ENCODE measurements at regions not wholly inside any gene's neighbourhood (a gene's known extent, or its start where the extent isn't known, plus 50 kb on each side); places are given as distances from the start of the nearest gene placed in this dataset.

GRCh38 chr2:12861344-12861930, 144.7 kb downstream of the TRIB2 start:
- H3K4me1 ChIP-seq (ENCODE audit: control insufficient read depth, insufficient read depth, low read length): peaks cover 34% of the 10 kb centered on the region
- H3K9me3 ChIP-seq (ENCODE audit: control insufficient read depth, insufficient read depth, low read length): peaks cover 13% of the 10 kb centered on the region
- no peak overlapping the region for H3K4me3 ChIP-seq (ENCODE audit: low read length)
- ATAC-seq (peak; percentile 74 to 84 (median 82)), DNase-seq (peak in 1 of 2 donors; percentile 13)
- H3K27ac Mint-ChIP-seq: no peak overlapping the region
- H3K36me3 Mint-ChIP-seq: peaks cover 25% of the 10 kb centered on the region
- no peaks in the 10 kb centered on the region for H3K27me3 Mint-ChIP-seq (ENCODE audit: low read depth in 2 of 2)
- peaks cover 12 to 15% of the 10 kb centered on the region in 2 donors for H3K4me1 Mint-ChIP-seq
- H3K9me3 Mint-ChIP-seq: peaks cover 6 to 11% of the 10 kb centered on the region in 2 donors
- TF ChIP-seq, protein P1, sequence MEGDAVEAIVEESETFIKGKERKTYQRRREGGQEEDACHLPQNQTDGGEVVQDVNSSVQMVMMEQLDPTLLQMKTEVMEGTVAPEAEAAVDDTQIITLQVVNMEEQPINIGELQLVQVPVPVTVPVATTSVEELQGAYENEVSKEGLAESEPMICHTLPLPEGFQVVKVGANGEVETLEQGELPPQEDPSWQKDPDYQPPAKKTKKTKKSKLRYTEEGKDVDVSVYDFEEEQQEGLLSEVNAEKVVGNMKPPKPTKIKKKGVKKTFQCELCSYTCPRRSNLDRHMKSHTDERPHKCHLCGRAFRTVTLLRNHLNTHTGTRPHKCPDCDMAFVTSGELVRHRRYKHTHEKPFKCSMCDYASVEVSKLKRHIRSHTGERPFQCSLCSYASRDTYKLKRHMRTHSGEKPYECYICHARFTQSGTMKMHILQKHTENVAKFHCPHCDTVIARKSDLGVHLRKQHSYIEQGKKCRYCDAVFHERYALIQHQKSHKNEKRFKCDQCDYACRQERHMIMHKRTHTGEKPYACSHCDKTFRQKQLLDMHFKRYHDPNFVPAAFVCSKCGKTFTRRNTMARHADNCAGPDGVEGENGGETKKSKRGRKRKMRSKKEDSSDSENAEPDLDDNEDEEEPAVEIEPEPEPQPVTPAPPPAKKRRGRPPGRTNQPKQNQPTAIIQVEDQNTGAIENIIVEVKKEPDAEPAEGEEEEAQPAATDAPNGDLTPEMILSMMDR (IDR thresholded peaks at IDR 0.05): no peak
- peak overlapping the region; percentile 85 for H3K27ac ChIP-seq (ENCODE audit: low read length)
- 3% methylated on average over 2 of the region's 2 CpGs for WGBS (ENCODE audit: insufficient coverage)
- no peaks in the 10 kb centered on the region for H3K27me3 ChIP-seq (ENCODE audit: control insufficient read depth, insufficient read depth, low read length)
- H3K36me3 ChIP-seq (ENCODE audit: control insufficient read depth, insufficient read depth, low read length): no peaks in the 10 kb centered on the region
- peak overlapping the region; percentile 67 for H3K4me3 Mint-ChIP-seq
- intact Hi-C loops (cut with micrococcal nuclease): no loop called here

- H3K27ac ChIP-seq (ENCODE audit: low read length): no peak overlapping the region
- H3K4me3 Mint-ChIP-seq: no peak overlapping the region
- no peak overlapping the region for H3K4me3 ChIP-seq (ENCODE audit: low read length)
- peaks cover 6 to 11% of the 10 kb centered on the region in 2 donors for H3K9me3 Mint-ChIP-seq
- TF ChIP-seq, protein P1 (IDR thresholded peaks at IDR 0.05): no peak
- peaks cover 12 to 15% of the 10 kb centered on the region in 2 donors for H3K4me1 Mint-ChIP-seq
- no peaks in the 10 kb centered on the region for H3K27me3 Mint-ChIP-seq (ENCODE audit: low read depth in 2 of 2)
- ATAC-seq (no peak), DNase-seq (no peak)
- intact Hi-C loops (cut with micrococcal nuclease): no loop called here
- no peaks in the 10 kb centered on the region for H3K27me3 ChIP-seq (ENCODE audit: control insufficient read depth, insufficient read depth, low read length)
- H3K36me3 Mint-ChIP-seq: peaks cover 25% of the 10 kb centered on the region
- no peaks in the 10 kb centered on the region for H3K36me3 ChIP-seq (ENCODE audit: control insufficient read depth, insufficient read depth, low read length)
- peak overlapping the region in 1 of 2 donors; percentile 41 for H3K27ac Mint-ChIP-seq
- H3K9me3 ChIP-seq (ENCODE audit: control insufficient read depth, insufficient read depth, low read length): peaks cover 13% of the 10 kb centered on the region
- peaks cover 26% of the 10 kb centered on the region for H3K4me1 ChIP-seq (ENCODE audit: control insufficient read depth, insufficient read depth, low read length)
Observed at GRCh38 chr2:12862541-12862940, 145.8 kb downstream of the TRIB2 start.

DNA sequence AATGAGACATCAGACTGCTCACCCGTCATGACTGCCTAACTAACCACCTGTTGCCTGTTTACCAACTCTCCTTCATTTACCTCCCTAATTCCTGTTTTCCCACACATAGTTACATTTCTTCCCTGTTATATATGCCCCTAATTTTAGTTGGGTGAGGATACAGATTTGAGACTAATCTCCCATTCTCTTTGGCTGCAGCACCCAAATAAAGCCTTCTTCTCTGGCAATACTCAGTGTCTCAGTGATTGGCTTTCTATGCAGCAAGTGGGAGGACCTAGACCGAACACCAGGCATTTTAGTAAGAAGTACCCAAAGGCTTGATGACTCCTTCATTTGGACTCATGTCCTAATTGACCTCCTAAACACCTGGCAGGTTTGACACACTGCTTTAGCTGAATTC, 147.2 kb downstream of the TRIB2 start:
- no peak overlapping the region for H3K4me3 Mint-ChIP-seq
- no peak for DNase-seq

More for the DNA sequence above, 147.2 kb downstream of the TRIB2 start:
- Mint-ChIP-seq H3K9me3 (peaks cover 6 to 11% of the 10 kb centered on the region in 2 donors), H3K36me3 (peaks cover 25% of the 10 kb centered on the region), H3K27me3 (ENCODE audit: low read depth in 2 of 2) (no peaks in the 10 kb centered on the region), H3K4me1 (peaks cover 12 to 15% of the 10 kb centered on the region in 2 donors), H3K27ac (no peak overlapping the region)
- intact Hi-C loops (cut with micrococcal nuclease): no loop called here
- H3K4me1 ChIP-seq (ENCODE audit: control insufficient read depth, insufficient read depth, low read length): peaks cover 17% of the 10 kb centered on the region
- 100% methylated on average over 2 of the region's 2 CpGs for WGBS (ENCODE audit: insufficient coverage)
- no peak overlapping the region for H3K27ac ChIP-seq (ENCODE audit: low read length)
- no peak overlapping the region for H3K4me3 ChIP-seq (ENCODE audit: low read length)
- no peaks in the 10 kb centered on the region for H3K27me3 ChIP-seq (ENCODE audit: control insufficient read depth, insufficient read depth, low read length)
- no peak for ATAC-seq
- no peaks in the 10 kb centered on the region for H3K36me3 ChIP-seq (ENCODE audit: control insufficient read depth, insufficient read depth, low read length)
- peaks cover 13% of the 10 kb centered on the region for H3K9me3 ChIP-seq (ENCODE audit: control insufficient read depth, insufficient read depth, low read length)
- TF ChIP-seq, protein P1 (IDR thresholded peaks at IDR 0.05): no peak

All from natural killer cell (primary cell).